OCI-LY3 (cell line): ENCODE measurements at regions not wholly inside any gene's neighbourhood (a gene's known extent, or its start where the extent isn't known, plus 50 kb on each side); places are given as distances from the start of the nearest gene placed in this dataset.
A peak's percentile ranks its signal among the peaks of the same experiment; 100 is the strongest.

ENCODE experiments used
- H2AFZ ChIP-seq: fragments of 200-600, 300-600 bp; shearing (Covaris generic); 2 replicates; pipeline ENCODE4 v1.6.0; 2014; ENCODE audit warnings: antibody characterized with exemption, low read depth, low read length
- H3K27ac ChIP-seq: fragments of 200-600, 300-600 bp; sonication (generic); 2 replicates; pipeline ENCODE4 v1.5.1; 2014; ENCODE audit warnings: mild to moderate bottlenecking, low read length, moderate library complexity, mixed read lengths
- H3K27me3 ChIP-seq: fragments of 200-600, 300-600 bp; sonication (generic); 2 replicates; pipeline ENCODE4 v1.6.1; 2014; ENCODE audit warnings: low read depth, low read length, mixed read lengths
- H3K36me3 ChIP-seq: fragments of 200-600, 300-600 bp; sonication (generic); replicated peaks from 2 replicates; pipeline ENCODE3; 2014; ENCODE audit warnings: low read depth, low read length, mixed read lengths
- H3K4me1 ChIP-seq: fragments of 300-600, 200-600 bp; sonication (generic); 2 replicates; pipeline ENCODE4 v1.6.1; 2014; ENCODE audit warnings: low read length, mixed read lengths
- H3K4me2 ChIP-seq: fragments of 200-600, 300-600 bp; sonication (generic); 2 replicates; pipeline ENCODE4 v1.6.1; 2014; ENCODE audit warnings: low read length, mixed read lengths
- H3K4me3 ChIP-seq: fragments of 300-600, 200-600 bp; sonication (generic); 2 replicates; pipeline ENCODE4 v1.5.1; 2014; ENCODE audit warnings: antibody characterized with exemption, mild to moderate bottlenecking, low read length, moderate library complexity
- H3K79me2 ChIP-seq: fragments of 300-600, 200-600 bp; shearing (Covaris generic); 2 replicates; pipeline ENCODE4 v1.6.1; 2014; ENCODE audit warnings: mild to moderate bottlenecking, low read length, mixed read lengths
- H3K9ac ChIP-seq: fragments of 300-600, 200-600 bp; shearing (Covaris generic); 2 replicates; pipeline ENCODE4 v1.6.0; 2014; ENCODE audit warnings: mild to moderate bottlenecking, low read length, moderate library complexity
- H3K9me3 ChIP-seq: fragments of 200-600, 300-600 bp; shearing (Covaris generic); 2 replicates; pipeline ENCODE4 v1.6.1; 2014; ENCODE audit warnings: low read length, mixed read lengths; ENCODE audit not compliant: insufficient read depth
- H4K20me1 ChIP-seq: fragments of 200-600, 300-600 bp; sonication (generic); 2 replicates; pipeline ENCODE4 v1.6.1; 2016; ENCODE audit warnings: low read length, mixed read lengths; ENCODE audit not compliant: insufficient read depth
- EZH2phosphoT487 ChIP-seq: fragments of 200-600 bp; shearing (Covaris generic); IDR thresholded peaks from 2 replicates; pipeline ENCODE4 v1.6.1; 2018; ENCODE audit warnings: antibody characterized with exemption, mixed run types, low read depth
- TF ChIP-seq, protein P1 (sequence below): fragments of 200-600, 300-600 bp; sonication (generic); IDR thresholded peaks from 2 replicates; pipeline ENCODE4 v1.5.1; 2014; ENCODE audit warnings: antibody characterized with exemption, low read length, low read depth

DNA sequence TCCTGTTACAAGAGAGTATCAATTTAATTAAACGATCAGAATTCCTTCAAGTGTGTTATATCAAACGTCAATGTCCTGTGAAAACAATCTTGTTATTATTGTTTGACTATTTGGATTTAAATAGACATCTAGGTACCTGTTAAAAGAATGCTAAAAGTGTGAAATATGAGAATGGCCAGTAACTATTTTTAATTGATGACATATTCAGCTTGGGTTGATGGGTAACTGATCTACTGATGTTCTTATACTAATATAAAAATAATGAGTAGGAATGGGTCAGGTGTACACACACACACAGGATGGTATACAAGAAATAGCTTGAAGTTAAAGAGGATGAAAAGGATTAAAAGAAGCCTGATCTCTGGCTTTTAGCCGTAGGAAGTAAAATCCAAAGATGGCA, 146.0 kb downstream of the SLC38A4 start:
- Histone ChIP-seq H3K27me3 (no peaks in the 10 kb centered on the region), H3K4me2 (no peak overlapping the region), H3K4me1 (peaks cover 13% of the 10 kb centered on the region), H3K27ac (no peak overlapping the region), H3K36me3 (peaks cover 5% of the 10 kb centered on the region), H3K4me3 (no peak overlapping the region), H3K9ac (no peak overlapping the region), H3K9me3 (no peaks in the 10 kb centered on the region), H2AFZ (no peak overlapping the region), H4K20me1 (no peaks in the 10 kb centered on the region), H3K79me2 (no peaks in the 10 kb centered on the region)
- TF ChIP-seq, protein P1, sequence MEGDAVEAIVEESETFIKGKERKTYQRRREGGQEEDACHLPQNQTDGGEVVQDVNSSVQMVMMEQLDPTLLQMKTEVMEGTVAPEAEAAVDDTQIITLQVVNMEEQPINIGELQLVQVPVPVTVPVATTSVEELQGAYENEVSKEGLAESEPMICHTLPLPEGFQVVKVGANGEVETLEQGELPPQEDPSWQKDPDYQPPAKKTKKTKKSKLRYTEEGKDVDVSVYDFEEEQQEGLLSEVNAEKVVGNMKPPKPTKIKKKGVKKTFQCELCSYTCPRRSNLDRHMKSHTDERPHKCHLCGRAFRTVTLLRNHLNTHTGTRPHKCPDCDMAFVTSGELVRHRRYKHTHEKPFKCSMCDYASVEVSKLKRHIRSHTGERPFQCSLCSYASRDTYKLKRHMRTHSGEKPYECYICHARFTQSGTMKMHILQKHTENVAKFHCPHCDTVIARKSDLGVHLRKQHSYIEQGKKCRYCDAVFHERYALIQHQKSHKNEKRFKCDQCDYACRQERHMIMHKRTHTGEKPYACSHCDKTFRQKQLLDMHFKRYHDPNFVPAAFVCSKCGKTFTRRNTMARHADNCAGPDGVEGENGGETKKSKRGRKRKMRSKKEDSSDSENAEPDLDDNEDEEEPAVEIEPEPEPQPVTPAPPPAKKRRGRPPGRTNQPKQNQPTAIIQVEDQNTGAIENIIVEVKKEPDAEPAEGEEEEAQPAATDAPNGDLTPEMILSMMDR = no peak
- no peak for TF ChIP-seq EZH2phosphoT487

DNA sequence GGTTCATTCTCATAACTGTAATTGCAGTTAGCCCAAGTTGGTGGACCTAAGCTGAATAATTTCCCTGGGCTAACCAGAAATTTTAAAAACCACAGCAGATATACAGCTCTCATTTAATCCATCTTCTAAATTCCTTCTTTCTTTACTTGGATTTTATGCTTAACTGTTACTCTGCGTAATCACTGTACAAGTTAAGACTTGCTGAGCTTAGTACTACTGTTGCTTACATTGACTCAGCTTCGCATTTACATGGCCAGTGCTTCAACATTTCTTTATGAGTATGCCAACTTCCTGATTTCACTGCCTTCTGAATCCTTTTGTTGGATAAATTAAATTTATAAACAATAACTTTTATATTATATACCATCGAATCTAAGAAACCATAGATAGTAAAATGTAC, 147.4 kb downstream of the SLC38A4 start:
- H3K79me2 ChIP-seq = no peaks in the 10 kb centered on the region
- H3K27ac ChIP-seq = no peak overlapping the region
- no peaks in the 10 kb centered on the region for H3K36me3 ChIP-seq
- peaks cover 13% of the 10 kb centered on the region for H3K4me1 ChIP-seq
- H3K27me3 ChIP-seq = no peaks in the 10 kb centered on the region
- peak overlapping the region; percentile 8; the same call in 1 of the 2 replicates for H3K4me2 ChIP-seq
- H3K9ac ChIP-seq = no peak overlapping the region
- TF ChIP-seq EZH2phosphoT487 = no peak
- TF ChIP-seq, protein P1 = no peak
- no peak overlapping the region for H2AFZ ChIP-seq
- no peaks in the 10 kb centered on the region for H4K20me1 ChIP-seq
- no peak overlapping the region for H3K4me3 ChIP-seq
- no peaks in the 10 kb centered on the region for H3K9me3 ChIP-seq

DNA sequence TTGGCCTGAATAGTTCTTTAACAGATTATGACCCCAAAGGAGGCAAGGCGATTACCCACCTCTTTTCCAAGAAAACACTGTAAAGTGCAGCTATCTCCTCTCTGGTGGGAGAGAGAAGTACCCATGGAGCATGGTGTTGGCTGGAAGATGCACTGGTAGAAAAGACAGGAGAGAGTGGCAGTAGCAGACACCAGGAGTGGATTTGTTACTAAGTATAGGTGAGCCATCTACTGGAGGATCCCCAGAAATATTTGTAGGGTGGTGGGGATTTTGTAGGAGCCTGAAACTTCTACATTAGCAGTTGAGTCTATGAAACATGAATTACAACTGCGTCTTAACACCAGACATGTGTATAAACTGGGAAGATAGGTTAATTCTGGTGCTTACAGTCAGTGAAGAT, 148.0 kb downstream of the SLC38A4 start:
- Histone ChIP-seq H3K4me3 (no peak overlapping the region), H3K36me3 (no peaks in the 10 kb centered on the region), H3K4me1 (peaks cover 13% of the 10 kb centered on the region), H3K27me3 (no peaks in the 10 kb centered on the region), H3K79me2 (no peaks in the 10 kb centered on the region), H3K9me3 (no peaks in the 10 kb centered on the region), H2AFZ (no peak overlapping the region), H3K27ac (no peak overlapping the region), H3K4me2 (0 out of 2 replicates have a peak overlapping the region, but pooled peaks have one; percentile 8), H3K9ac (no peak overlapping the region), H4K20me1 (no peaks in the 10 kb centered on the region)
- no peak for TF ChIP-seq EZH2phosphoT487
- TF ChIP-seq, protein P1 = peak; percentile 48

DNA sequence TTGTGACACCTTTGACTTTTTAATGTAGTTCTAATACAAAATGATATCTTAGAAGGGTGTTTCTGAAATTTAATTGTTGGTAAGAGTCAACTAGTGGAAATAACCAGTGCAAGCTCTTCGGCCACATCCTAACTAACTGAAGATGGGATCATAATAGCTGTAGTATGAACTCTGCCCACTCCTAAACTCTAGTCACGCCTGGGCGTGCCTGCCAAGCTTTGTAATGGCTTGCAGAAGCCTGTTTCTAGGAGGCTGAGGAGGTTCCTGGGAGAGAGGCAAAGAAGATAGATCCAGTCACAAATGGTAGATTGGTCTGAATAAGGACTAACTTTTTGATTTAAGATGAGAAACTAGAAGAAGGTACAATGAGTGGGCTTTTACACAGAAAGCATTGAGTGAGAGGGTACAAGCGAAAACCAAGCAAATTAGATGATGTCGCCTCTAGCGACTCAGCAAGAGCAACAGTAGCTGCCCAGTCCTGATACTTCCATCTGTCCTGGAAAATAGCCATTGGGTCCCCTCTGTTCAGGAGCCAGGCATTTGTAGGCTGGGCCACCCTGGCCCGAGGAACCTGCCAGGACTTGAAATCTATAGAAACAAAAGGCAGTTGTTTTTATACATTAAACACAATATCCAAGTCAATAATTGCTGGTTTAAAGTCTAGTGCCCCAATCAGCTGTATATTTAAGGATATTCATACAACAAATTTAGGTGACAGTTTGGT, 148.8 kb downstream of the SLC38A4 start:
- TF ChIP-seq EZH2phosphoT487 = no peak
- TF ChIP-seq, protein P1 = no peak
- H3K27me3 ChIP-seq = no peaks in the 10 kb centered on the region
- H3K4me1 ChIP-seq = peaks cover 13% of the 10 kb centered on the region
- no peak overlapping the region for H3K27ac ChIP-seq
- H3K4me2 ChIP-seq = no peak overlapping the region
- no peaks in the 10 kb centered on the region for H3K36me3 ChIP-seq
- H4K20me1 ChIP-seq = no peaks in the 10 kb centered on the region
- no peaks in the 10 kb centered on the region for H3K79me2 ChIP-seq
- H3K9ac ChIP-seq = no peak overlapping the region
- no peak overlapping the region for H3K4me3 ChIP-seq
- no peaks in the 10 kb centered on the region for H3K9me3 ChIP-seq
- no peak overlapping the region for H2AFZ ChIP-seq
